Suprapubic skin (tissue), 4 donors: ENCODE measurements at regions not wholly inside any gene's neighbourhood (a gene's known extent, or its start where the extent isn't known, plus 50 kb on each side); places are given as distances from the start of the nearest gene placed in this dataset.

Experiments used
- EP300 ChIP-seq: sonication (generic); formaldehyde crosslinking; IDR thresholded peaks from one replicate; pipeline ENCODE4 v1.6.1; 2017; ENCODE audit warnings: antibody characterized with exemption
- POLR2A ChIP-seq, 2 donors: fragments of 450-650 bp; IDR thresholded peaks; one replicate each; pipeline ENCODE4 v1.6.1; 2017; ENCODE audit warnings: antibody characterized with exemption in 2 of 2, mild to moderate bottlenecking in 2 of 2, moderate library complexity in 2 of 2
- POLR2AphosphoS5 ChIP-seq, 3 donors: sonication (generic); formaldehyde crosslinking; IDR thresholded peaks; one replicate each; pipeline ENCODE4 v1.6.1; 2017; ENCODE audit warnings: antibody characterized with exemption in 3 of 3
- TF ChIP-seq, protein P1 (sequence below), 2 donors: fragments of 200-600 bp in 1 of 2; fragments of 450-650 bp in 1 of 2; sonication (generic) in 1 of 2; IDR thresholded peaks; one replicate each; pipeline ENCODE4 v1.5.1; 2016 to 2019; ENCODE audit warnings: antibody characterized with exemption in 2 of 2, mild to moderate bottlenecking in 1 of 2, moderate library complexity in 1 of 2

DNA sequence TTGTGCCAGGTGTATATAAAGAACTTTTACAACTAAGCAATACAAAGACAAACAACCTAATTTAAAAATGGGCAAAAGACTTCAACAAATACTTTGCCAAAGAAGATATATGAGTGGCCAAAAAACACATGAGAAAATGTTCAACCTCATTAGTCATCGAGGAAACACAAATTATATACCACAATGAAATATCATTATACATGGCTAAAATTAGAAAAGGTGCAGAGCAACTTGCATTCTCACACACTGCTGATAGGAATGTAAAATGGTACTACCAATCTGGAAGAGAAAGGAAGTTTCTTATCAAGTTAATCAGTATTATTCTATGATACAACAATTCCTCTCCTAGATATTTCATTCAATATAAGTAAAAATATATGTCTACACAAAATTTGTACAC is 131.6 kb upstream of the FRMD6 start:
- TF ChIP-seq POLR2A (IDR thresholded peaks at IDR 0.05) (no peak), POLR2AphosphoS5 (IDR thresholded peaks at IDR 0.05) (no peak), EP300 (no peak)
- TF ChIP-seq, protein P1, sequence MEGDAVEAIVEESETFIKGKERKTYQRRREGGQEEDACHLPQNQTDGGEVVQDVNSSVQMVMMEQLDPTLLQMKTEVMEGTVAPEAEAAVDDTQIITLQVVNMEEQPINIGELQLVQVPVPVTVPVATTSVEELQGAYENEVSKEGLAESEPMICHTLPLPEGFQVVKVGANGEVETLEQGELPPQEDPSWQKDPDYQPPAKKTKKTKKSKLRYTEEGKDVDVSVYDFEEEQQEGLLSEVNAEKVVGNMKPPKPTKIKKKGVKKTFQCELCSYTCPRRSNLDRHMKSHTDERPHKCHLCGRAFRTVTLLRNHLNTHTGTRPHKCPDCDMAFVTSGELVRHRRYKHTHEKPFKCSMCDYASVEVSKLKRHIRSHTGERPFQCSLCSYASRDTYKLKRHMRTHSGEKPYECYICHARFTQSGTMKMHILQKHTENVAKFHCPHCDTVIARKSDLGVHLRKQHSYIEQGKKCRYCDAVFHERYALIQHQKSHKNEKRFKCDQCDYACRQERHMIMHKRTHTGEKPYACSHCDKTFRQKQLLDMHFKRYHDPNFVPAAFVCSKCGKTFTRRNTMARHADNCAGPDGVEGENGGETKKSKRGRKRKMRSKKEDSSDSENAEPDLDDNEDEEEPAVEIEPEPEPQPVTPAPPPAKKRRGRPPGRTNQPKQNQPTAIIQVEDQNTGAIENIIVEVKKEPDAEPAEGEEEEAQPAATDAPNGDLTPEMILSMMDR (IDR thresholded peaks at IDR 0.05): no peak
